CD1c-positive myeloid dendritic cell (primary cell): ENCODE measurements at regions not wholly inside any gene's neighbourhood (a gene's known extent, or its start where the extent isn't known, plus 50 kb on each side); places are given as distances from the start of the nearest gene placed in this dataset.

Experiments used
- DNase-seq: peaks from one replicate; pipeline ENCODE4 v3.0.0-alpha.2; 2016; ENCODE audit errors: extremely low spot score

DNA sequence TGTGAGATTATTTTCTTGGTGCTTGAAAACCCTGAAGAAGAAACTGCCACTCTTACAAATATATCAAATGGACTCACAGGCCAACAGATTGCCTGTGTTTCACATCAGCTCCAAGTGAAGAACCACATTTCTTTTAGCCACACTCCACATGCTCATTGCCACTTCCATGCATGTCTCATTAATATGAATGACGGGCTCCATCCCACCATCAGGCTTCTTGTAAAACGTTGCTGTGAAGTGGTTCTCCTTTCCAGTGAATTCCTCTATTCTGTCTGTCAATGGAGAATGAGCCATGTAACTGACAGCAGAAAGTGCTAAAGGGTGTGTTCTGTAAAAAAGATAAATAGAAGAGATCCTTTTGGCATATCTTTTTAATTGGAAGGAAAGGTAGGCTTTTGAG is 188.2 kb upstream of the RMST start:
- no peak for DNase-seq

DNA sequence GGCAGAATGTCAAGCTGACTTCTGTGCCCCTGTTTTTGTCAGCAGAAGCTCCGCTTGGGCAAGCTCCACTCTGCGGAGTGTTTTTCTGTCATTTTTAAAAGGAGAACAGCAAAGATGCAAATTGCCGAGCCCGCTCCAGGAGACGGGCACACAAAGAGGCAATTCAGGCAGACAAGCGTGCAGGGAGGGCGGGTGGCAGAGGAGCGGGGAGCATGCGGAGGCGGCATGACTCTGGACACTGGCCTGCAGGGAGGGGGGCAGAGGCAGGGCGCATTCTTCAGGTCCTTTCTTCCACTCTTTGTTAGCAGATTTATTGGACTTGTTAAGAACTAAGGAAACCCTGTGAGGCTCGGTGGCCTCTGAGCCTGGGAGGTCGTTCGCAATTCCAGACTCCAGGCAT is 187.3 kb upstream of the RMST start:
- DNase-seq: no peak

DNA sequence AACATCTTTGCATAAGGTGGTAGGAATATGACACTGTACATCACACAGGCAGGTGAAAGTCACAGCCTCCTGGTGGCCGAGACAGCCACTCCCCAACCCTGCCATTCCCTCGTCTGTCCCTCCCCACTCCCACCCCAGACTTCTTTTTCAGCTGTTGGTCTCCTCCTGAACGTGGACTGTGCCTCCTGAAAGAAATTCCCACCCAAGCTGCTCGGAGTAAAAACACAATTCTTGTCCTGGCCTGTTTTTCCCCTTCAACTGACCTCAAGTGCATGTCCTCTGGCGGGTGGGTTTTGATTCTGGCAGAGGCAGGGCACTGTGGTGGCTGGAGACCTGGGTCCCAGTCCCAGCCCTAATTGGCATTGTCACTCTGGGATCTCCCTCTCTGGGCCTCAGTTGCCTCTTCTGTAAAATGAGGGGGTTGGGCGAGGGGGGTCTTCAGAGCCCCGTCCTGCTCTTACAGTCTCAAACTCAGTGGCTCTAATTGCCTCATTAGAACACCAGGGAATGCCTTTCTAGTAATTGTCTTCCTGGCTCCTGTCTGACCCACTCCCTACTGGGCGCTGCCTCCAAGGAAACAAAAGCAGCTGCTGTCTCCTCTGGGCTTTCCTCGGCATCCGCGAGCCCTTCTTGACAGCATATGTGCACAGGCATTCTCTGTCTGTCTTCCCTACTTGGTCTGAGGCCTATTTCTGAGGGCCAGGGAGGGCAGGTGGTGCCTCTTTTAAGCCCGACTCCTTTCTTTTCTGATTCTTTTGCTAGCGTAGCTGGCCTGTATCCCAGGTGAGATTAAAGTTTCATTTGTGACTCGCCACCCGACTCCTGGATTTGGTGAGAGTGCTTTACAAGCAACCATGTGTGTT is 186.6 kb upstream of the RMST start:
- DNase-seq: no peak

DNA sequence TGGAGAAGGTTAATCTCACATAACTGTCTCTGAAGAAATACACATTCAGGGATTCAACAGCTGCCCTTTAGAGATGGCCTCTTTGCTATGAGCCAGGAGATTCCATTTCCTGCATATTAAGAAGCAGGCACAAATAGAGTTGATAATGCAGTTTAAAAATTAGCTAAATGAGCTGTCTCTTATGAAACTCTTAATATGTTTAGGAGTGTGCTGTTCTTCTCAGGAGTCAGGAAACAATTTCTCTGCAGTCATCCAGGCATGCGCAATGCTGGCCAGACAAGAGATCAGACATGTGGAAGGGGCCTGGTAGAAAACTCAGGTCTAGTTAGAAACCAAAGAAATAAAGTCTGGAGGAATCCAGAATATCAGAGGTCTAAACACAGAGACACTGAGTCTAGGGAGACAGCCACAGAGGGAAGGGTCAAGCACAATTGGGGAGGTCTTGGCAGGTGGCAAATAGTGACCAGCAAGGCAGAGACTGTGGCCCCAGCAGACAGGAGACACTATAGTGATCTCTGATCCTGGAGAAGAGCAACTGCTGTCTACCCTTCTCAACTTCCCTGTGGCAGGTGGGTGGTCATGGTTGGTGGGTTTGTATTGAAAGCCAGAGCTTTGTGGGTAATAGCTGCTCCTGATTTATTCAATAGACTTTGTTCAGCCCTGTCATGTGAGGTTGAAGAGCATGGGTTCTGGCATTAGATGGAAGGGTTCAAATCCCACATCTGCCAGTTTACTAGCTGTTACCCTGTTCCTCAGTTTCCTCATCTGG is 185.8 kb upstream of the RMST start:
- DNase-seq: no peak

DNA sequence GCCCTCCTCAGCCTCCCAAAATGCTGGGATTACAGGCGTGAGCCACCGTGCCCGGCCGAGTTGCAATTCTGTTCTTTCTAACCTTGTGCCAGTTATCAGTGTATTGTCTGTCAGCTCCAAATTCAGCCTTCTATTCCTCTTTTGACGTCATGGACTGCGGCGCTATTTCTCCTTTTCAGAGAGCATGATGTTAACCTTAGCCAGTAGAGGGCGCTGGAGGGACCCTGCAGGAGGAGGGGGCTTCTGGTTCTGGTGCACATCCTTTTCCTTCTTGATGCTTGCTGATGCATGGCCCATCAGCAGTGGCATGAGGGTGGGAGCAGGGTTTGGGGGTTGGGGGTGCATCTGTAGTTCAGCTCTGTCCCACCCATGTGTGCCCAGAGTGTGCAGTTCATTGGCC is 179.3 kb upstream of the RMST start:
- DNase-seq: peak; percentile 7

DNA sequence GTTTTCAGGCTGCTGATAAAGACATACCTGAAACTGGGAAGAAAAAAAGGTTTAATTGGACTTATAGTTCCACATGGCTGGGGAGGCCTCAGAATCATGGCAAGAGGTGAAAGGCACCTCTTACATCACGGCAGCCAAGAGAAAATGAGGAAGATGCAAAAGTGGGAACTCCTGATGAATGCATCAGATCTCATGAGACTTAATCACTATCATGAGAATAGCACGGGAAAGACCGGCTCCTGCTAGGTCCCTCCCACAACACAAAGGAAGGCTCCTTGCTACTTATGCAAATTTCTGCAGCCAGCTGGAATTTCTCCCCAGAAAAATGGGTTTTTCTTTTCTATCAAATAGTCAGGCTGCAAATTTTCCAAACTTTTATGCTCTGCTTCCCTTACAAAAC is 174.1 kb upstream of the RMST start:
- DNase-seq: peak; percentile 60

DNA sequence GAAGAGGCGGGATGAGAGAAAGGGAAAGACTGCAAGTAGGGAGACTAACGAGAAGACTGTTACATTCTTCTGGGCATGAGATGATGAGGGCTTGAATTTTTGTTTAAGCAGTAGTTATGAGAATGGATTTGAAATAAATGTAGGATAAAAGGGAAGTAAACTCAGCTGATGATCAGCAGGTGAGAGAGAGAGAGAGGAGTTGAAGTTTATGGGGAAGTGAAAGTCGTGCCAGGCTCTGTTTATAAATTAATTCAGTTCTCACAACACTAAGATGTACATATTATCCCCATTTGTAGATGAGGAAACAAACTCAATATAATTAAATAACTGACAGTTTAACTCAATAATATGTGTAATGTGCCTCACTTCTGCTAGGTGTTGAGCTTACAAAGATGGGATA is 170.0 kb upstream of the RMST start:
- DNase-seq: peak; percentile 25

DNA sequence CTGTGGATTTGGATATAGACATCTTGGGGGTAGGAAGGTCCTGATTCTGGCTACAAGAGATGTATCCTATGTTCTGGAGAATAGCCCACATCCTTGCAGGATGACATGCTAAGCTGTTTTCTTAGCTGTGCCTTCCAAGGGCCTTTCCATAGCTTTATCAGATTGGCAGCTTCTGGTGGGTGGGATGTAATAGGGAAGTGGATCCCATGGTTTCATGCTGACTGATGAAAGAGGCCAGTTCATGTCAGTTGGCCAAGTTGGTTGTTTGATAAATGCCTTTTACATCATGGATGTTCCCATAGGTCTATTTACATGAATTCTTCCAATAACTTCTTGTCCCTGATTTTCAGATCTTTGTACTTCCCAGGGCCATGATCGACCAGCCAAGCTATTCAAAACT is 169.1 kb upstream of the RMST start:
- DNase-seq: peak; percentile 24

DNA sequence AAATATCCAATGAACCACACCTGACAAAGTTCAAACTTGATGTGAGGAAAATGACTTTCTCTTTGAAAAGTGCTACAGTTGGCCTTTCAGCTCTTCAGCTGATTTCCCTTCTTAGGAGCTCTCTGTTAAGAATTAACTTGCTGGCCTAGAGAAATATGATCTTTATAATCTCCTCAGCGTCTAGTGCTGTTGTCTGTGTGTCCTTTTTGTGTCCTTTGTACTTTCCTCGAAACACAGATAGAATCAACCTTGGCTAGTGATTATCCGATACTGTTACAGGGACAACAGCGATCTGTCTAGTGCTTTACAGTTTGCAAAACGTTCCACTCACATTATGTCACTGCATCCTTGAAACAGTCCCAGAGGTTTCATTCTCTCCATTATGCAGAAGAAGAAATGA is 162.8 kb upstream of the RMST start:
- DNase-seq: no peak

DNA sequence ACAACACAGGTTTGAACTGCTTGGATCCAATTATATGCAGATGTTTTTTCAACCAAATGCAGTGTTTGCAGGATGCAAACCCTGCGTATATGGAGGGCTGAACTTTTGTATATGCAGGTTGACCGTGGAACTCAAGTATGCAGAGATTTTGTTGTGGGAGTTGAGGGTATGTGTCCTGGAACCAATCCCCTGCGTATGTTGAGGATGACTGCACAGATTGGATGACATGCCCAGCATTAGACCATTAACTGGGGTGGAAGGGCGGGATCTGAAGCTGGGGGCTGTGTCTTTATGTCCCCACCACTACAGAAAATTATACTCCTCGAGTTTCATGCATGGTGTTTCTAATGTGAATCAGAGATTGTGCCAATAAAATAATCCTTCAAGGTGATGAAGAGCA is 162.2 kb upstream of the RMST start:
- no peak for DNase-seq

DNA sequence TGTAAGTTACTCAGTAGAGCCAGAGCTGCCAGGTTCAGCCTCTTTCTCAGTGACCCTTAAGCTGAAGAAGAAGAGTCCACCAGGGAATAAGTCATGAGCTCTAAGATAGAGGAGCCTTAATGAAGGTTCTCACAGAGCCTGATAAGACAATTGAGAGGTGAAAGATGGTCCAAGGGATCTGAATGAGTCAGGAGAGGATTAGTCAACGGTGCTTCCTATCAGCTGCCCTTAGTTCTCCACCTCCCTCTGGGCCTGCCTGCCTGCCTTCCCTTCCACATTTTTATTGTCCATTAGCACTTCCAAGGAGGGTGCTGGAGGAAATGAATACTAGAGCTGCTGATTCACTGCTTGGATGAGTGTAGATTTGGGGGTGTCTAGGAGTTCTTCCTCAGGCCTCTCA is 161.7 kb upstream of the RMST start:
- no peak for DNase-seq

DNA sequence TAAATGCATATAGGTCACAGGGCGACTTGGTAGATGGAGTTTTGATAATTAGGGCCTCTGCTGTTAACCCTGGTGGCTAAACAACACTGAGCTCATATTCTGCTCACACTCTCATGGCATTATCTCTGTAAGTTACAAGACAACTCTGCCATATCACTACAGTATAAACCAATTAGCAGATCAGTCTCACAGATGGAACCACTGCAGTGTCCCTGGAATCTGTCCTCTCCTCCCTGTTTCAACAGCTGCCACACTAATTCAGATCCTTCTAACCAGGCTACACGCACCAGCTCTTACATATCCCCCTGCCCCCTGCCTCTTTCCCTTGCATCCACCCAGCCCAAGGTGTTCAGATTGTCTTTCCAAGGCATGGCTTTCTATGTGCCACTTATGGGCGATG is 161.0 kb upstream of the RMST start:
- DNase-seq: no peak

DNA sequence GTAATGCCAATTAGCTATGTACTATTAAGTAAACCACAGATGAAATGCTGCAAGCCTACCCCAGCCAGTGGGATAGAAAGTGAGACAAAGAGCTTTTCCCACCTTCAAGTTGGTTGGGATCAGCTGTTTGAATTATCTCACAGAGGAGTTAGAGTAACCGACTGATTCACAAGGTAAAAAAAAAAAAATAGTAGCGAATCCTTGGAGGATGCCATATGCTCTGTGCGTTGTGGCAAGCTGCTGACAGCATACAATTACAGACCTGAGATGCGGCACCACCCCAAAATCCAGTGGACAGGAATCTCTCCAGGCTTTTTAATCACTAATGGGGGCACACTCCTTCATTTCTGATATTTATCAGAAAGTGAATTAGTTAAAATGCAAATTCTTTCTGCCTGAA is 157.0 kb upstream of the RMST start:
- DNase-seq: no peak

DNA sequence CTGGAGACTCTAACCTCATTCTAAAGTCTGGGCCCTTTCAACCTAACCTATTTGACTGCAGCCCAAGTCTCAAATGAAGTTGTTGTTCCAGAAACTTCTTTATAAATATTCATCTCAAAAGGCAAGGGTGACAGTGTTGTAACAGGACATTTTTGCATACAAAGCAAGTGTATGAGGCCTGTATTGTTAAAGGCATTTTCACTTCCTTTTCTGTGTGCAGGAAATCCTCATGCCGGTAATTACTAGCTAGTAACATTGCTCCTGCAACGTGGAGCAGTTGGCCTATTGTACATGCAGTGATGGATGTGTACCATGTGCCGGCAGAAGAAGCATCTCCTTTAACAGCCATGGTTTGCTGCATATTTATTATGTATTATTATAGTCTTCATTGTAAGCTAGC is 156.5 kb upstream of the RMST start:
- peak; percentile 43 for DNase-seq

DNA sequence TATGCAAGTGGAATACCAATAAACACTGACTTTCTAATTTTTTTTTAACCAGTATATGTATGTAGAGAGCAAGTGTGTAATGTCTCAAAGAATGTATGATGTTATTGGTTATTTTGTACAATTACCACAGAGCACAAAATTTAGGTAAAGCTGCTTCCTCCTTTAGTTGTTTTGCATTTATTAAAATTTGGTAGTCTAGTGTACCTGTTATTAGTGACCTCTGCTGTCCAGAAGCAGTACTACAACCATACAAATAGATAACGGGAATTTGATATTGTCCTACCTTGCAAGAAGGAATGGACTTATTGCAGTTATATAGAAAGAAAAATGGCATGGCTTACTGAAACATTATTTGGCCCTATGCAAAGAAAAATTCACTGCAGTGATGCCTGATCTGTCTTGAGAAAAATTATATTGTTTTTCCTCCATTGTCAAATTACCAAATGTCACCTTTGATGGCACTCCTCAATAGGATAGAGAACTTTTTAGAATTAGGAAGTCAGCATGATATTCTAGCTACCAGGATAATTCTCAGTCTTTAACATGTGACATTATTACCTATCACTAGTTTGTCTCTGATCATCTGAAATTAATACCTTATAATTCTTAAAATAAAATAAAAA is 153.9 kb upstream of the RMST start:
- DNase-seq: peak; percentile 61

DNA sequence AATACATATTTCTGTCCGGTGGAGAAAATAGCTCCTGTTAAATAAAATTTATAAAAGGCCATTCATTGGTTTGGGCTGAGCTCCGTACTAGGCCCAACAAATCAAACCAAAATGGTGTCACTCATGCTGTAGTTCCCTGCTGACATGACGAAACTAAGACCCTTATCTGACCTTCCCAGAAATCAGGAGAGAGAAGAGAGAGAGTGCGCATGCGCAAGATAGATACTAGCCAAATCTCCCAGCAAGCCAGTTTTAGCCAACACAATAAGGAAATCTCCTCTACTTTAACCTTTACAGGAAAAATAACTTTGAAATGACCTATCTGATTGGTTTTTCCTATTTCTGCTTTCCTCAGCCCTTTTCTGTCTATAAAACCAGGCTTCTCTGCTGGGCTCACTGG is 152.7 kb upstream of the RMST start:
- DNase-seq: no peak

DNA sequence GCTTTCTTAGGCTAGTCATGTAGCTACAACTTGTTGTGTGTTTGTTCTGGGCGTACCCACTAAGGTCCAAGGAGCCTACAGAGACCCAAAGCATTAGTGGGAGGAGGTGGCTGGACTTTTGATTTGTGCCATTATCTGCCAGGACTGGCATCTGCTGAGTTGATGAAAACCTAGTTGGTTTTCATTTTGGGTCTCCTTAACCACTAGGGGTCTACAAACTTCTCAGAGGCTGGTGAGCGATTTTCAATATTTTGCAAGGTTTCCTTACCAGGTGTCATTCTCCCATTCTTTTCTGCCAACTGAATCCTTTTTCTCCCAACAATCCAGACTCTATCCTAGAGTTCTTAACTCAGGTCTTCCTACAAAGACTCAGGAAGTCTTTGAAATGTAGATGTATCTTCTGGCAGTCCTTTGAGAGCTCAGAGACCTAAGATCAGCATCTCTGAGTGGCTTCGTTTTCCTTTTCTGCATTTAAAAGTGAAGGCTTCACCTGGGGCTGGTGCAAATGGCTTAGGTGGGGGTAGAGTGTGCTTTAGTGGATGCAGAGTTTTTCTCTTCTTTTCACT is 150.0 kb upstream of the RMST start:
- no peak for DNase-seq

DNA sequence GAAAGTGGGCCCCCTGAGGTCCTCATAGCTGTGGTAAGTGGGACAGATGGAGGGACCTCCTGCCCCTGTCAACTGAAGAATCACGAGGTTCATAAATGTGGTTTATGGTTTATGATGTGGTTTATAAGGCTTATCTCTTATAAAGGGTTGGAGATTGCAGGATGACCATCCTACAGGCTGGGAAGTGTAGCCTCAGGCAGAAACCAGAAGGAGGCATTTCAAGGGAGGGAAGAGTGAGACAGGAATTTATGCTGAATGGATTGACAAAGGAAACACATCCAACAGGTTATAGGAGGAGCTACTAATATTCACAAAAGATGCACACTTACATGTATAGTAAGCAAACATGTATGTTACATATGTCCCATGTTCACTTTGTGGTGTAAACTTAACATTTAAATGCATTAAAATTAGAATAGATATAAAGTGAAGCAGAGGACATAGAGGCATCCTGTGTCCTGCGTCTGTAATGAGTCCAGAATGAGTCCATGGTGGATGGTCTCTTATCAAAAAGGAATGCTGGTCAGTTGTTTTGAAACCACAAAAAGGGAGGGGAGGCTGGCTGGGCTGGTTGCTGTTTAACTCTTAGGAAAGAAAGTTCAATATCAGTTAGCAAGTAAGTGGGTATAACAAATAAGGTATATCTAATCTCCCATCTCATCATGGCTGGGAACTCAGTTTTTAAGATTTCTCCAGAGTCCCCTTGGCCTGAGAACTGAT is 149.0 kb upstream of the RMST start:
- no peak for DNase-seq

DNA sequence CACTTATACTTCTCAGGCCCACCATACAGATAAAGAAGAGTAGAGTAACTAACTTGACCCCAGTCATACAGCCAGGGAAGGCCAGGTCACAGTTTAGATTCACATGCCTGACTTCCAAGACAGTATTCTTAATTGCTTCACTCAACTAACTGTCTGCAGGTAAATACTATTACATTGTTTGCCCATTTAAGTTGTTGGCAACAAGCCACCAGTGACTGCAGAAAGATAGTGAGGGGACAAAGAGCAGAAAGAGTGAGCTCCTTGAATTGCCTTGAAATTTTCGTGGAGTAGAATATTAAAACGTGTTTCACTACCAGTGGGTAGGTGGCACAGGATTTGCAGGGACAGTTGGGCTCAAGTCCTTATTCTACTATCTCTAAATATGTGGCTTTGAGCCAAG is 146.3 kb upstream of the RMST start:
- no peak for DNase-seq

DNA sequence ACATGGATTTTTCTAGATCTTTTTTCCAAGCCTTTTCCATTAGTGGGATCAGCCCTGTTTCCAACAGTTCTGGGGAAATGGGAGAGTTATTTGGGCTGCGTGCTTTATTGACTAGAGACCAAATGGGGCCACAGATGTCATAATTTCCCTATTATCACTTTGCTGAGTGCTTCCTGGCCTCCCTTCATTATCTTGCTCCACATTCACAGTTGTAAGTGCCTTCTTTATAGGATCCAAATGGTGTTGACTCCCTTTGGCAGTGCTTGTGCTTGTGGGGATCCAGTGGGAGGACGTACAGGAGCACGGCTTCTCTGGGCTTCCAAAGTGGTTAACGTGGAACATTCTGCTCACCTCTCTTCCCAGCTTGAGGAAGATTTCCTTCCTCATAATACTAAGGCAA is 141.0 kb upstream of the RMST start:
- DNase-seq: no peak

DNA sequence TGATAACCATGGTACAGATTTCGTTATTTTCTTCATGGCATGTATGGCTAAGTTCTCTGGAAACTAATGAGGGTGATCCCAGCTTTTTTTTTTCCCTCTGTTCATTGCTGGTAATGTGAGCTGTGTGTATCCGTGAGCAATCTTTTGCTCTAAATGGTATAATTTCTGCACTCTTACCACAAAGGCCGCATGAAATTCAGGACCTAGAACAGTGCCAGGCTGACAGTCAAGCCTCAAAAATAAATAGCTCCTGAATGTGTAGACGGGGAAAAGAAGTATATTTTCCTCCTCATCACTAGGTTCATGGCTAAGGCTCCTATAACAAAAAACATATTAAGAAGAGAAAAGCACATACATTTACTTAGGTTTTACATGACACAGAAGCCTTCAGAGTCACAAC is 140.2 kb upstream of the RMST start:
- DNase-seq: no peak

DNA sequence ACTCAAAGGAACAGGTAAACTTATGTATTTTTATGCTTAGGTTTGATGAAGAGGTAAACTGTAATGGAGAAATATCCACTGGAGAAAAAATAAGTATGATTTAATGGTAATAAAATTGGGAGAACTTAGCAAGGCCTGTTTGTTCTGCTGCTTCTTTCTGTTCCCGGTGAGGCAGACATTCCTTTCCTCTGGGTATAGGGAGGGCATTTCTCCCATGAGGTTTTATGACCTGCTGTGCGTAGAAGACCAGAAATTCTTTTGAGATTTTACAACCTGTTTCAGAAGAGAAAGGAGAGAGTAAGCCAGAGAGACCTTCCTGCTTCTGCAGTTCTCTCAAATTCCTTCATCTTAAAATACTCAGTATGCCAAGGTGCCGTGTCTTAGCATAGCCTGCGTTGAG is 139.4 kb upstream of the RMST start:
- DNase-seq: no peak
